Panc1 (cell line): ENCODE measurements at regions not wholly inside any gene's neighbourhood (a gene's known extent, or its start where the extent isn't known, plus 50 kb on each side); places are given as distances from the start of the nearest gene placed in this dataset.

Experiments used
- POLR2AphosphoS5 ChIP-seq: IDR thresholded peaks from 2 replicates; pipeline ENCODE4 v1.6.1; 2012; ENCODE audit warnings: mild to moderate bottlenecking, low read depth, low read length, moderate library complexity
- SIN3A ChIP-seq: IDR thresholded peaks from 2 replicates; pipeline ENCODE4 v1.6.1; 2012; ENCODE audit warnings: low read depth, mild to moderate bottlenecking, low read length, moderate library complexity, borderline replicate concordance; ENCODE audit not compliant: insufficient read depth
- TCF7L2 ChIP-seq: IDR thresholded peaks from 2 replicates; pipeline ENCODE4 v1.6.1; 2011; ENCODE audit warnings: mild to moderate bottlenecking, low read depth, low read length, inconsistent platforms
- TF ChIP-seq, protein P1 (sequence below): fragments of 450-650 bp; IDR thresholded peaks from 2 replicates; pipeline ENCODE4 v1.5.1; 2017; ENCODE audit warnings: mild to moderate bottlenecking
- TF ChIP-seq, protein P2 (sequence below), 2 experiments: IDR thresholded peaks; 2 replicates each; pipeline ENCODE4 v1.6.1; 2011 to 2012; ENCODE audit warnings: low read depth in 2 of 2, control low read depth in 1 of 2, low read length in 1 of 2, mild to moderate bottlenecking in 1 of 2, moderate library complexity in 1 of 2; ENCODE audit not compliant: insufficient read depth in 1 of 2

DNA sequence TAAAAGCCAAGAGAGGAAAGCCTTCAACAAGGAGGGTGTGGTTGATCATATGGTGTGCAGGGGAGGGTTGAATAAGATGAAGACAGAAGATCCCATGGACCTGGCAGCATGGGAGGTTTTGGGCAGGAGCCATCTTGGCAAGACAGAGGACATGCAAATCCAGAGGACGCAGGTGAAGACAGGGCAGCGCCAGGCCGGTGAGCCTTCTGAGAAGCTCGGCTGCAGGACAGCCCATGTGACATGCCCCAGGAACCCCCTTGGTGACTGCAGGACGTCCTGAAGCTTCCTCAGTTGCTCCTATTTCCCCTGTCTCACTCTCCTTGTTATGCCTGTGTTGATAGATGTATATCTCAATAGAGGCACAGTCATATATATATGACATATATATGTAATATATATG lies 159.4 kb downstream of the GADD45G start:
- TF ChIP-seq, protein P1, sequence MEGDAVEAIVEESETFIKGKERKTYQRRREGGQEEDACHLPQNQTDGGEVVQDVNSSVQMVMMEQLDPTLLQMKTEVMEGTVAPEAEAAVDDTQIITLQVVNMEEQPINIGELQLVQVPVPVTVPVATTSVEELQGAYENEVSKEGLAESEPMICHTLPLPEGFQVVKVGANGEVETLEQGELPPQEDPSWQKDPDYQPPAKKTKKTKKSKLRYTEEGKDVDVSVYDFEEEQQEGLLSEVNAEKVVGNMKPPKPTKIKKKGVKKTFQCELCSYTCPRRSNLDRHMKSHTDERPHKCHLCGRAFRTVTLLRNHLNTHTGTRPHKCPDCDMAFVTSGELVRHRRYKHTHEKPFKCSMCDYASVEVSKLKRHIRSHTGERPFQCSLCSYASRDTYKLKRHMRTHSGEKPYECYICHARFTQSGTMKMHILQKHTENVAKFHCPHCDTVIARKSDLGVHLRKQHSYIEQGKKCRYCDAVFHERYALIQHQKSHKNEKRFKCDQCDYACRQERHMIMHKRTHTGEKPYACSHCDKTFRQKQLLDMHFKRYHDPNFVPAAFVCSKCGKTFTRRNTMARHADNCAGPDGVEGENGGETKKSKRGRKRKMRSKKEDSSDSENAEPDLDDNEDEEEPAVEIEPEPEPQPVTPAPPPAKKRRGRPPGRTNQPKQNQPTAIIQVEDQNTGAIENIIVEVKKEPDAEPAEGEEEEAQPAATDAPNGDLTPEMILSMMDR = no peak
- no peak for TF ChIP-seq POLR2AphosphoS5
- TF ChIP-seq, protein P2, sequence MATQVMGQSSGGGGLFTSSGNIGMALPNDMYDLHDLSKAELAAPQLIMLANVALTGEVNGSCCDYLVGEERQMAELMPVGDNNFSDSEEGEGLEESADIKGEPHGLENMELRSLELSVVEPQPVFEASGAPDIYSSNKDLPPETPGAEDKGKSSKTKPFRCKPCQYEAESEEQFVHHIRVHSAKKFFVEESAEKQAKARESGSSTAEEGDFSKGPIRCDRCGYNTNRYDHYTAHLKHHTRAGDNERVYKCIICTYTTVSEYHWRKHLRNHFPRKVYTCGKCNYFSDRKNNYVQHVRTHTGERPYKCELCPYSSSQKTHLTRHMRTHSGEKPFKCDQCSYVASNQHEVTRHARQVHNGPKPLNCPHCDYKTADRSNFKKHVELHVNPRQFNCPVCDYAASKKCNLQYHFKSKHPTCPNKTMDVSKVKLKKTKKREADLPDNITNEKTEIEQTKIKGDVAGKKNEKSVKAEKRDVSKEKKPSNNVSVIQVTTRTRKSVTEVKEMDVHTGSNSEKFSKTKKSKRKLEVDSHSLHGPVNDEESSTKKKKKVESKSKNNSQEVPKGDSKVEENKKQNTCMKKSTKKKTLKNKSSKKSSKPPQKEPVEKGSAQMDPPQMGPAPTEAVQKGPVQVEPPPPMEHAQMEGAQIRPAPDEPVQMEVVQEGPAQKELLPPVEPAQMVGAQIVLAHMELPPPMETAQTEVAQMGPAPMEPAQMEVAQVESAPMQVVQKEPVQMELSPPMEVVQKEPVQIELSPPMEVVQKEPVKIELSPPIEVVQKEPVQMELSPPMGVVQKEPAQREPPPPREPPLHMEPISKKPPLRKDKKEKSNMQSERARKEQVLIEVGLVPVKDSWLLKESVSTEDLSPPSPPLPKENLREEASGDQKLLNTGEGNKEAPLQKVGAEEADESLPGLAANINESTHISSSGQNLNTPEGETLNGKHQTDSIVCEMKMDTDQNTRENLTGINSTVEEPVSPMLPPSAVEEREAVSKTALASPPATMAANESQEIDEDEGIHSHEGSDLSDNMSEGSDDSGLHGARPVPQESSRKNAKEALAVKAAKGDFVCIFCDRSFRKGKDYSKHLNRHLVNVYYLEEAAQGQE (IDR thresholded peaks at IDR 0.05; ENCODE audit: insufficient read depth in 1 of 2, low read depth in 2 of 2, low read length in 1 of 2) = no peak
- TF ChIP-seq SIN3A = no peak
- no peak for TF ChIP-seq TCF7L2
